ENCODE measurements at regions not wholly inside any gene's neighbourhood (a gene's known extent, or its start where the extent isn't known, plus 50 kb on each side); places are given as distances from the start of the nearest gene placed in this dataset.

GRCh38 chr7:54278847-54279246 is 263.3 kb upstream of the VSTM2A start:
- TF ChIP-seq POLR2A (IDR thresholded peaks at IDR 0.05; ENCODE audit: low read length) = no peak
- no peak for TF ChIP-seq GATA1 (IDR thresholded peaks at IDR 0.05; ENCODE audit: low read depth, low read length)
